Activated CD4-positive, alpha-beta T cell treated with anti-CD3 and anti-CD28 coated beads, Interleukin-2, amount 50 U/mL, for 48 hours (primary cell): ENCODE measurements at regions not wholly inside any gene's neighbourhood (a gene's known extent, or its start where the extent isn't known, plus 50 kb on each side); places are given as distances from the start of the nearest gene placed in this dataset.
A peak's percentile ranks its signal among the peaks of the same experiment; 100 is the strongest.

Experiments used
- DNase-seq, 2 experiments: peaks; one replicate each; pipeline ENCODE4 v3.0.0-alpha.2; 2020

DNA sequence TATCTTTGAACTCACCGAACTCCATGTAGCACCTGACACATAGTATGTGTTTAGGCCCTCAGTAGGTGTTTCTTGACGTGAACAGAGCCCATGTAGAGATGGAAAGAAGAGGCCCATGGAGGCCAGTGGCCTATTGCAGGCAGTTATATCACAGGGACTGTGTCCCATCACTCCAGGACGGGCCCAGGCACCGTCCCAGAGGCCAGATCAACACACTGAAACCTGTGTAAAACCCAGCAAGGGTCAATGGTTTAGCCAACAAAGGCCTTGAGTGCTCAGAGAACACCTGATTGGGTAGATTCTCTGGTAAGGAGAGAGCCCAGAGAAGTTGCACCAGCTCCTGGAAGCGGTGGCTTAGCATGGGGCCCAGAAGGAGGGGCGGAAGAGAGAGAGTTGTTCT, 82.8 kb downstream of the INHBB start:
- DNase-seq, result no peak

GRCh38 chr2:120429586-120430500, 83.9 kb downstream of the INHBB start:
- DNase-seq, result no peak

DNA sequence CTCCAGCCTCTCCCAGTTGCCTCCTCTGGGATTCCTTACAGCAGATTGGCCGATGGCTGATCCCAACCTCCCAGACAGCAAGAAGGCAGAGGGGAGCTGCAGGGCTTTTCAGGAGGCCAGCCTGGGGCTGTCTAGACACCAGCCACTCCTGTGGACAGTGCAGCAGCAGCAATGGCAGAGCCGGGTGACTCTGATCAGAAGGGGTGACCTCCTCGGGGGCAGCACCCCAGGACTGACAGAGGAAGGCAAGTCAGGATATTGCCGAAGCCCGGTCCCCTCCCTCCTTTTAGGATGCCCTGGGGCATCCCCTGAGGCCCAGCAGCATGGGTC, 84.5 kb downstream of the INHBB start:
- no peak for DNase-seq

DNA sequence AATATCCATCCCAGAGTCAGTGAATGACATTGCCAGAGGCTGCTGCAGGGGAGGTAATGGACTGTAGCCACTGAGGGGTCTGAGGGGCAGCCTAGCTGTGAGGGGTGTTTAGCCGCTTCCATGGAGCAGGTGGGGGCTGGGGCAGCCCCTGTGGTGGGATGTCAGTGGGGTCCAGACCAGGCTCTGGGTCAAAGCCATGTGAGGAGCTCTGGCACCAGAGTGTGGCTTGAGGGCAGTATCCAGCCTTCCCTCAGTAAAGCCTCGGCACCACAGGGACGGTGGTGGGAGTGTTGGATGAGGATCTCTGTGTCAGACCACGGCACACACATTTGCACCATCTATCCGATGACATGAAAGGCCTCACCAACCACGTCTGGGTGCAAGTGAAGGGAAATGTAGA, 85.0 kb downstream of the INHBB start:
- DNase-seq, result no peak

- DNase-seq, result no peak
Measured at GRCh38 chr2:120431386-120432292, 85.7 kb downstream of the INHBB start.

GRCh38 chr2:120432293-120432975, 86.5 kb downstream of the INHBB start:
- no peak for DNase-seq

- DNase-seq, result no peak
Measured at GRCh38 chr2:120432976-120433815, 87.3 kb downstream of the INHBB start.

DNA sequence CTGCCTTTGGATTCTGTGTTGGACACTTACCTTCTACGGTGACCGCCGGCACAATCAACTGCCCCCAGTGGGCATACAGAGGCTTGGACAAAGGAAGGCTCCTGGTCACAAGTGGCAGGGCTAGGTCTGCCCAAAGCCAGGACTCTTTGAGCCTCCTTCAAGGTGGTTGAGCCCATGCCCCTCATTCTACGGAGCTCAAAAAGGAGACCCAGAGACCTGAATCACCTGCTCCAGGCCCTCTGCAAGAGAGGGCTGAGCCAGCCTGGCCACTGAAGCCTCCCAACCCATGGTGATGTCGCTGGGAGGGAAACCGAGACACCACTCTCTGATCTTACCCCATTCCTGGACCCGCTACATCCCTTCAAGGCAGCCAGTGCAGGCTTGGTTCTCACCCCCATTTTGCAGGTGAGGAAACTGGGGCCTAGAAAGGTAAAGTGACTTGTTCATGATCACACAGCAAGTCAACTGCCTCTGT, 87.9 kb downstream of the INHBB start:
- DNase-seq, result no peak

DNA sequence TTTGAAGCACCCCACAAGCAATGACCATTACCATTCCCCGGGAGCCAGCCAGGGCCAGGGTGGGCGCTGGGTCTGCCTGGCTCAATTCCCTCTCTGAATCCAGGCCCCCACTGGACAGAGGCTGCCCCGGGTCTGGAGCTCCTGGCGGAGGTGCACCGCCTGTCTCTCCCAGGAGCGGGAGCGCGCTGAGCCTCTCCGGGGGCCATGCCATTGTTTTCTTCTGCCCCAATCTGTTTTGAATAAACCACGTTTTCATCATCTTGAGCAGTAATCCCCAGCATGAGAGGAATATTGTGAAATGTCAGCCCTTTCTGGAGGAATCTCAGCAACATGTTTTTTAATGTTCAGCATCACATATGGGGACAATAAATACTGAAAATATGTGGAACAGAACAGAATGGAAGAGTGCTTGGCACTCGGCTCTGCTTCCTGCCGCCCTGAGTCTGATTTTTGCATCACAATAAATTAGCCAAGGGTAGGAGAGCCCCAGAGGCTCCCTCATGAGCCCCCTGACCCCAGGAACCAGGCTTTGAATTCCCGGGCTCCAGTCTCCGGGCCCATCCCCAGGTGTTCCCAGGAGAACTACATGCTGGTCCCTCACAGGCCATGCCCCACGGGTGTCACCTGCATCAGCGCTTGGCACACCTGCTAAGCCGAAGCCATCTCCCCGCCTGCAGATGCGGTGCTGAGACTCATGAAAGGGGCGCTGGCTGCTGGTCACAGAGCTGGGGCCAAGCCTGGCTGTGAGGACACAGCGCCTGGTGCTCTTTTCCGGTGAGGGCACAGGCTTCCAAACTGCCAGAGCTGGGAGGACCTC, 88.8 kb downstream of the INHBB start:
- no peak for DNase-seq

- no peak for DNase-seq
Measured at GRCh38 chr2:120435671-120436459, 89.9 kb downstream of the INHBB start.

GRCh38 chr2:120436460-120436739, 90.5 kb downstream of the INHBB start:
- no peak for DNase-seq

DNA sequence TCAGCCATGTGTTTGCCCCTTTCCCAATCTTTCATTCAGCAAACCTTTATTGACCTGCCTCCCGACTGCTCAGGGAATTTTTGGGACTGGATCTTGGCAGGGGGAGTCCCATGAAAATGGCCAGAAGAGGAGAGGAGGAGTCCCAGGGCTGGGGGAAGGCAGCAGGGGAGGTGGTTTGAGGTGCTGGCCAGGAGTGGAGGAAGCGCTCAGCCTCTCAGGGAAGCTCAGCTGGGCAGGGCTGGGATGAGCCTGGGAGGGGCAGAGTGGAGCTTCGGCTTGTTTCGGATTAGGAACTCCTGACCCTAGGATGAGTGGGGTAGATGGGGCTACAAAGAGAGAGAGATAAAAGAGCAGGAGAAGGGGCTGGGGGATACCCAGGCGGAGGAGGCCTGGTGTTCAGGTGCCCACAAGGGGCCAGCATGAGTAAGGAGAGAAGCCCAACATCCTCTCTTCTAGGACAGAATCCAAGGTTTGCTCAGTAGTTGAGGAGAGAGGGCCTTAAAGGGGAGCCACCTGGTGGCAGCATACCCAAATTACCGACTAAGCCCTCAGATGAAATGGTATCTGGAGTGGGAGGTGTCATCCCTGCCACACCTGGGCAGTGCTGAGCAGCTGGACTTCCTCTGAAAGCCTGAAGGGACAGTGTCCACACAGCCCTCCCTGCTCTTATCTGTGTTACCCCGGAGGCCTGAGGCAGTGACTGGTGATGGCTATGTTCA, 91.1 kb downstream of the INHBB start:
- DNase-seq, result peak; percentile 18 to 29

DNA sequence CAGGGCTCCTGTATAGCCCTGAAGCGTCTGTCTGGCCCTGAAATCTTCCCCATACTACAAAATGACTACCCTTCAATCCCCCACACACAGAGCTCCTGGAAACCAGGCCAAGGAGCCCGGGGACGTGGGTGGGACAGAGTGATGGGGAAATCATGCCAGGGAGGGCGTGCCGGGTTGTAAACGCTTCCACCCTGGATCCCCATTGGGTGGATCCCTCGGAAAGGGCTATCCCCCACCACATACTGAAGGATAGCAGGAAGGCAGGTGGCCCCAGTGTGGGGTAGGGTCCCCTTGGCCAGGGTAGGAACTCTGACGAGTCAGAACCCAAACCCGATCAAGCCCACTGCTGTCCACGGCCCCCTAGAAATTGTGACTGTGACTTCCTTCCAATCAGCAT, 91.7 kb downstream of the INHBB start:
- DNase-seq, result no peak

- no peak for DNase-seq
Measured at GRCh38 chr2:120438301-120439066, 92.5 kb downstream of the INHBB start.

- DNase-seq, result no peak
Measured at GRCh38 chr2:120439067-120439368, 93.1 kb downstream of the INHBB start.

- DNase-seq, result no peak
Measured at GRCh38 chr2:120439637-120440384, 93.9 kb downstream of the INHBB start.

DNA sequence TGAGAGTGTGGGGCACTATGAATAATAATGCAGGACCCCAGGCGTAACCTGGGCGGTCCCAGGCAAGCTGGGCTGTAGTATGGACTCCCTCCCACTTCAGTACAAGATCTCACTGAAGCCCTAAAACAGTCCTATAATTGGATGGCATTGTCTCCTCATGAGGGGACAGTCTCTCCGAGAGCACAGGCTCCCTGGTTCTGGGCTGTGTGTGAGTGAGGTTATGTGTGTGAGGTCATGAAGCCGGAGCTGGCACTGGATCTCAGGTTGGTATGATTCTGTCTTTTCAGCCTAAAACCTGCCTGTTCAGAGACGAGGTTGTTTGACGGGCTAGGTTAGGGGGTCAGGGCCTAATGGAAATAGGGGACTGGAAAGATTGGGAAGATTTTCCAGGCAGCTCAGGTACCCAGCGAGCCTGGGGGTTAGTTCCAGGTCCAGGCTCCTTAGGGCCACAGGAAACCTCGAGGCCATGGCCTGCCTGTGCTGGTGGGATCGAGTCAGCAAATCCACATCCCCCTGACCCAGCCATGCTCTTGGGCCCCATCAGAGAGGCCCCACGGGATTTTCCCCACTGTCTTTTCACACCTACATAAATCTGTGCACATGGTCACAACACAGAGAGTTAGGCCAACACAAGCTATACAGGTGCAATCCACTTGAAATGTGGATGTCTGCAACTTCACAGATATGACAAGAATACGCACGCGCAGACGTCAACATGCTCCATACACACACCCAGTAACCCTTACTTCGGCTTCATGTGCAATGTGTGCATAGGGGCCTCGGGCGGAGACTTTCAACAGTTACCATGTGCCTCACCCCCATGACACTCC, 94.8 kb downstream of the INHBB start:
- DNase-seq, result no peak

GRCh38 chr2:120441351-120441700, 95.4 kb downstream of the INHBB start:
- no peak for DNase-seq
